ENCODE measurements at regions not wholly inside any gene's neighbourhood (a gene's known extent, or its start where the extent isn't known, plus 50 kb on each side); places are given as distances from the start of the nearest gene placed in this dataset.

- no peak overlapping the region for H3K4me3 ChIP-seq (ENCODE audit: low read length in 2 of 2)
- no peaks in the 10 kb centered on the region for H3K4me1 ChIP-seq (ENCODE audit: control insufficient read depth in 1 of 2, insufficient read depth in 2 of 2, low read length in 2 of 2)
- DNase-seq (no peak), ATAC-seq (ENCODE audit: low FRiP score) (no peak)
- H3K36me3 ChIP-seq (ENCODE audit: control insufficient read depth in 1 of 2, insufficient read depth in 2 of 2, low read length in 1 of 2) = no peaks in the 10 kb centered on the region
- intact Hi-C loops (cut with DNase I) = no loop called here
- H3K9me3 ChIP-seq (ENCODE audit: control insufficient read depth, low read length) = no peaks in the 10 kb centered on the region
- H3K27ac ChIP-seq (ENCODE audit: low read depth in 1 of 2, low read length in 2 of 2) = no peak overlapping the region
- 92 to 93% methylated on average over 7 of the region's 7 CpGs for WGBS, 2 donors
- no peaks in the 10 kb centered on the region for H3K27me3 ChIP-seq (ENCODE audit: control insufficient read depth in 1 of 2, insufficient read depth in 2 of 2, low read length in 1 of 2)
Measured at GRCh38 chr1:23618586-23619083, 59.3 kb upstream of the ID3 start.

GRCh38 chr1:23617084-23617521, 57.8 kb upstream of the ID3 start:
- Histone ChIP-seq H3K27ac (ENCODE audit: low read depth in 1 of 2, low read length in 2 of 2) (no peak overlapping the region), H3K4me1 (ENCODE audit: control insufficient read depth in 1 of 2, insufficient read depth in 2 of 2, low read length in 2 of 2) (no peaks in the 10 kb centered on the region), H3K36me3 (ENCODE audit: control insufficient read depth in 1 of 2, insufficient read depth in 2 of 2, low read length in 1 of 2) (no peaks in the 10 kb centered on the region), H3K9me3 (ENCODE audit: control insufficient read depth, low read length) (no peaks in the 10 kb centered on the region), H3K27me3 (ENCODE audit: control insufficient read depth in 1 of 2, insufficient read depth in 2 of 2, low read length in 1 of 2) (no peaks in the 10 kb centered on the region), H3K4me3 (ENCODE audit: low read length in 2 of 2) (no peak overlapping the region)
- WGBS, 2 donors = 78 to 79% methylated on average over 8 of the region's 8 CpGs
- DNase-seq (no peak), ATAC-seq (ENCODE audit: low FRiP score) (no peak)
- intact Hi-C loops (cut with DNase I) = no loop called here

GRCh38 chr1:23616292-23616824, 57.1 kb upstream of the ID3 start:
- WGBS, 2 donors = 95 to 97% methylated on average over 5 of the region's 5 CpGs
- DNase-seq = no peak
- H3K9me3 ChIP-seq (ENCODE audit: control insufficient read depth, low read length) = no peaks in the 10 kb centered on the region
- no peaks in the 10 kb centered on the region for H3K4me1 ChIP-seq (ENCODE audit: control insufficient read depth in 1 of 2, insufficient read depth in 2 of 2, low read length in 2 of 2)
- intact Hi-C loops (cut with DNase I) = no loop called here
- ATAC-seq (ENCODE audit: low FRiP score) = no peak
- no peak overlapping the region for H3K4me3 ChIP-seq (ENCODE audit: low read length in 2 of 2)
- no peaks in the 10 kb centered on the region for H3K36me3 ChIP-seq (ENCODE audit: control insufficient read depth in 1 of 2, insufficient read depth in 2 of 2, low read length in 1 of 2)
- no peak overlapping the region for H3K27ac ChIP-seq (ENCODE audit: low read depth in 1 of 2, low read length in 2 of 2)
- no peaks in the 10 kb centered on the region for H3K27me3 ChIP-seq (ENCODE audit: control insufficient read depth in 1 of 2, insufficient read depth in 2 of 2, low read length in 1 of 2)

GRCh38 chr1:23615852-23616251, 56.6 kb upstream of the ID3 start:
- ATAC-seq (ENCODE audit: low FRiP score) (no peak), DNase-seq (no peak)
- H3K9me3 ChIP-seq (ENCODE audit: control insufficient read depth, low read length) = no peaks in the 10 kb centered on the region
- H3K27ac ChIP-seq (ENCODE audit: low read depth in 1 of 2, low read length in 2 of 2) = no peak overlapping the region
- H3K4me1 ChIP-seq (ENCODE audit: control insufficient read depth in 1 of 2, insufficient read depth in 2 of 2, low read length in 2 of 2) = no peaks in the 10 kb centered on the region
- H3K27me3 ChIP-seq (ENCODE audit: control insufficient read depth in 1 of 2, insufficient read depth in 2 of 2, low read length in 1 of 2) = no peaks in the 10 kb centered on the region
- no peak overlapping the region for H3K4me3 ChIP-seq (ENCODE audit: low read length in 2 of 2)
- intact Hi-C loops (cut with DNase I) = no loop called here
- H3K36me3 ChIP-seq (ENCODE audit: control insufficient read depth in 1 of 2, insufficient read depth in 2 of 2, low read length in 1 of 2) = no peaks in the 10 kb centered on the region
- WGBS, 2 donors = 83 to 88% methylated on average over 3 of the region's 3 CpGs

GRCh38 chr1:23615423-23615822, 56.1 kb upstream of the ID3 start:
- Histone ChIP-seq H3K9me3 (ENCODE audit: control insufficient read depth, low read length) (no peaks in the 10 kb centered on the region), H3K27ac (ENCODE audit: low read depth in 1 of 2, low read length in 2 of 2) (no peak overlapping the region), H3K4me3 (ENCODE audit: low read length in 2 of 2) (no peak overlapping the region), H3K27me3 (ENCODE audit: control insufficient read depth in 1 of 2, insufficient read depth in 2 of 2, low read length in 1 of 2) (no peaks in the 10 kb centered on the region), H3K4me1 (ENCODE audit: control insufficient read depth in 1 of 2, insufficient read depth in 2 of 2, low read length in 2 of 2) (no peaks in the 10 kb centered on the region), H3K36me3 (ENCODE audit: control insufficient read depth in 1 of 2, insufficient read depth in 2 of 2, low read length in 1 of 2) (no peaks in the 10 kb centered on the region)
- DNase-seq (no peak), ATAC-seq (ENCODE audit: low FRiP score) (no peak)
- intact Hi-C loops (cut with DNase I) = no loop called here
- WGBS, 2 donors = 62 to 67% methylated on average over 6 of the region's 6 CpGs

GRCh38 chr1:23614032-23614660, 54.8 kb upstream of the ID3 start:
- Histone ChIP-seq H3K27ac (ENCODE audit: low read depth in 1 of 2, low read length in 2 of 2) (no peak overlapping the region), H3K4me1 (ENCODE audit: control insufficient read depth in 1 of 2, insufficient read depth in 2 of 2, low read length in 2 of 2) (no peaks in the 10 kb centered on the region), H3K36me3 (ENCODE audit: control insufficient read depth in 1 of 2, insufficient read depth in 2 of 2, low read length in 1 of 2) (no peaks in the 10 kb centered on the region), H3K9me3 (ENCODE audit: control insufficient read depth, low read length) (no peaks in the 10 kb centered on the region), H3K27me3 (ENCODE audit: control insufficient read depth in 1 of 2, insufficient read depth in 2 of 2, low read length in 1 of 2) (no peaks in the 10 kb centered on the region), H3K4me3 (ENCODE audit: low read length in 2 of 2) (no peak overlapping the region)
- intact Hi-C loops (cut with DNase I) = no loop called here
- 90 to 93% methylated on average over 8 of the region's 8 CpGs for WGBS, 2 donors
- ATAC-seq (ENCODE audit: low FRiP score) (no peak), DNase-seq (no peak)

- Histone ChIP-seq H3K27me3 (ENCODE audit: control insufficient read depth in 1 of 2, insufficient read depth in 2 of 2, low read length in 1 of 2) (no peaks in the 10 kb centered on the region), H3K9me3 (ENCODE audit: control insufficient read depth, low read length) (no peaks in the 10 kb centered on the region), H3K36me3 (ENCODE audit: control insufficient read depth in 1 of 2, insufficient read depth in 2 of 2, low read length in 1 of 2) (no peaks in the 10 kb centered on the region), H3K4me1 (ENCODE audit: control insufficient read depth in 1 of 2, insufficient read depth in 2 of 2, low read length in 2 of 2) (no peaks in the 10 kb centered on the region), H3K4me3 (ENCODE audit: low read length in 2 of 2) (no peak overlapping the region), H3K27ac (ENCODE audit: low read depth in 1 of 2, low read length in 2 of 2) (no peak overlapping the region)
- intact Hi-C loops (cut with DNase I) = no loop called here
- DNase-seq = no peak
- WGBS, 2 donors = 77 to 81% methylated on average over 12 of the region's 12 CpGs
- no peak for ATAC-seq (ENCODE audit: low FRiP score)
Measured at GRCh38 chr1:23613191-23614031, 54.1 kb upstream of the ID3 start.

GRCh38 chr1:23611601-23612327, 52.5 kb upstream of the ID3 start:
- no peak for DNase-seq
- no peaks in the 10 kb centered on the region for H3K4me1 ChIP-seq (ENCODE audit: control insufficient read depth in 1 of 2, insufficient read depth in 2 of 2, low read length in 2 of 2)
- no peaks in the 10 kb centered on the region for H3K27me3 ChIP-seq (ENCODE audit: control insufficient read depth in 1 of 2, insufficient read depth in 2 of 2, low read length in 1 of 2)
- no peak for ATAC-seq (ENCODE audit: low FRiP score)
- intact Hi-C loops (cut with DNase I) = no loop called here
- no peaks in the 10 kb centered on the region for H3K9me3 ChIP-seq (ENCODE audit: control insufficient read depth, low read length)
- H3K4me3 ChIP-seq (ENCODE audit: low read length in 2 of 2) = no peak overlapping the region
- H3K27ac ChIP-seq (ENCODE audit: low read depth in 1 of 2, low read length in 2 of 2) = no peak overlapping the region
- H3K36me3 ChIP-seq (ENCODE audit: control insufficient read depth in 1 of 2, insufficient read depth in 2 of 2, low read length in 1 of 2) = no peaks in the 10 kb centered on the region
- 78 to 80% methylated on average over 4 of the region's 4 CpGs for WGBS, 2 donors

Data from aorta (tissue), 5 donors.